ENCODE measurements at regions not wholly inside any gene's neighbourhood (a gene's known extent, or its start where the extent isn't known, plus 50 kb on each side); places are given as distances from the start of the nearest gene placed in this dataset.

DNA sequence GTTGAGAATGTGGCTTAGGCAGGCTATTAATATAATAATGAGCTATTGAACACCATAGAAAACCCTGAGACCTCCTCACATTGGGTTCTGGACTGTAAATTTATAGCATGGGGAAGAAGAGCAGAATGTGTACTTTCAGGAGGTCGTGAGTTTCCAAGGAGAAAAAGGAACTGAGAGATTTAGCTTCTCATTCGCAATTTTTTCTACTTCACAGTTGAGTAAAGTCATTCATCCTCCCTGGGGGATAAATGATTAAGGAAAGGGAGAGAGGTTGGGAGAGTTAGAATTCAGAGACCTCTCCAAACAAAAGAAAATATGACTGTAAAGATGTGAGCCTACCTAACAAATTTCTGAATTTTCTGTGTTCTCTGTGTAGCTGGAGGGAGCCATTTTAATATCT, 205.8 kb upstream of the CYRIA start:
- TF ChIP-seq, protein P1, sequence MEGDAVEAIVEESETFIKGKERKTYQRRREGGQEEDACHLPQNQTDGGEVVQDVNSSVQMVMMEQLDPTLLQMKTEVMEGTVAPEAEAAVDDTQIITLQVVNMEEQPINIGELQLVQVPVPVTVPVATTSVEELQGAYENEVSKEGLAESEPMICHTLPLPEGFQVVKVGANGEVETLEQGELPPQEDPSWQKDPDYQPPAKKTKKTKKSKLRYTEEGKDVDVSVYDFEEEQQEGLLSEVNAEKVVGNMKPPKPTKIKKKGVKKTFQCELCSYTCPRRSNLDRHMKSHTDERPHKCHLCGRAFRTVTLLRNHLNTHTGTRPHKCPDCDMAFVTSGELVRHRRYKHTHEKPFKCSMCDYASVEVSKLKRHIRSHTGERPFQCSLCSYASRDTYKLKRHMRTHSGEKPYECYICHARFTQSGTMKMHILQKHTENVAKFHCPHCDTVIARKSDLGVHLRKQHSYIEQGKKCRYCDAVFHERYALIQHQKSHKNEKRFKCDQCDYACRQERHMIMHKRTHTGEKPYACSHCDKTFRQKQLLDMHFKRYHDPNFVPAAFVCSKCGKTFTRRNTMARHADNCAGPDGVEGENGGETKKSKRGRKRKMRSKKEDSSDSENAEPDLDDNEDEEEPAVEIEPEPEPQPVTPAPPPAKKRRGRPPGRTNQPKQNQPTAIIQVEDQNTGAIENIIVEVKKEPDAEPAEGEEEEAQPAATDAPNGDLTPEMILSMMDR (IDR thresholded peaks at IDR 0.05) = no peak
- TF ChIP-seq POLR2AphosphoS5 (IDR thresholded peaks at IDR 0.05) = no peak

All from suprapubic skin (tissue), 3 donors.